Left renal pelvis (tissue), 4 donors: ENCODE measurements at regions not wholly inside any gene's neighbourhood (a gene's known extent, or its start where the extent isn't known, plus 50 kb on each side); places are given as distances from the start of the nearest gene placed in this dataset.

Source experiments
- DNase-seq, 4 donors: peaks; one replicate each; pipeline ENCODE4 v3.0.0-alpha.2; 2013; ENCODE audit warnings: low read depth in 4 of 4, low spot score in 3 of 4

- no peak for DNase-seq
Measured at GRCh38 chr2:11033114-11033513, 121.4 kb downstream of the KCNF1 start.

- DNase-seq = no peak
Measured at GRCh38 chr2:11038641-11039040, 116.6 kb upstream of the SLC66A3 start.

- no peak for DNase-seq
Measured at GRCh38 chr2:11040992-11041391, 114.3 kb upstream of the SLC66A3 start.

GRCh38 chr2:11042841-11043240, 112.4 kb upstream of the SLC66A3 start:
- DNase-seq = no peak

- DNase-seq = no peak
Measured at GRCh38 chr2:11043245-11043644, 112.0 kb upstream of the SLC66A3 start.

GRCh38 chr2:11044201-11044600, 111.1 kb upstream of the SLC66A3 start:
- no peak for DNase-seq

- DNase-seq = no peak
Measured at GRCh38 chr2:11045294-11045693, 110.0 kb upstream of the SLC66A3 start.

GRCh38 chr2:11048335-11049008, 106.8 kb upstream of the SLC66A3 start:
- DNase-seq = no peak

GRCh38 chr2:11050565-11050964, 104.7 kb upstream of the SLC66A3 start:
- no peak for DNase-seq

GRCh38 chr2:11051280-11051679, 104.0 kb upstream of the SLC66A3 start:
- DNase-seq = no peak

GRCh38 chr2:11053546-11053945, 101.7 kb upstream of the SLC66A3 start:
- no peak for DNase-seq

- no peak for DNase-seq
Measured at GRCh38 chr2:11054783-11055678, 100.2 kb upstream of the SLC66A3 start.

GRCh38 chr2:11055679-11056215, 99.5 kb upstream of the SLC66A3 start:
- DNase-seq = no peak

- DNase-seq = no peak
Measured at GRCh38 chr2:11056614-11057013, 98.7 kb upstream of the SLC66A3 start.

- DNase-seq = no peak
Measured at GRCh38 chr2:11057031-11057430, 98.2 kb upstream of the SLC66A3 start.

GRCh38 chr2:11058129-11058528, 97.1 kb upstream of the SLC66A3 start:
- no peak for DNase-seq

- no peak for DNase-seq
Measured at GRCh38 chr2:11060376-11061169, 94.7 kb upstream of the SLC66A3 start.

GRCh38 chr2:11065833-11066485, 89.3 kb upstream of the SLC66A3 start:
- DNase-seq = no peak

- DNase-seq = no peak
Measured at GRCh38 chr2:11067221-11068078, 87.8 kb upstream of the SLC66A3 start.
